GM20000 (cell line): ENCODE measurements at regions not wholly inside any gene's neighbourhood (a gene's known extent, or its start where the extent isn't known, plus 50 kb on each side); places are given as distances from the start of the nearest gene placed in this dataset.

Experiments
- DNase-seq: peaks from one replicate; pipeline ENCODE4 v3.0.0; 2012; ENCODE audit warnings: low spot score
- TF ChIP-seq, protein P1 (sequence below): IDR thresholded peaks from 2 replicates; pipeline ENCODE4 v1.5.1; 2012; ENCODE audit warnings: mild to moderate bottlenecking, control low read depth; ENCODE audit errors: extremely low read depth, missing control alignments

DNA sequence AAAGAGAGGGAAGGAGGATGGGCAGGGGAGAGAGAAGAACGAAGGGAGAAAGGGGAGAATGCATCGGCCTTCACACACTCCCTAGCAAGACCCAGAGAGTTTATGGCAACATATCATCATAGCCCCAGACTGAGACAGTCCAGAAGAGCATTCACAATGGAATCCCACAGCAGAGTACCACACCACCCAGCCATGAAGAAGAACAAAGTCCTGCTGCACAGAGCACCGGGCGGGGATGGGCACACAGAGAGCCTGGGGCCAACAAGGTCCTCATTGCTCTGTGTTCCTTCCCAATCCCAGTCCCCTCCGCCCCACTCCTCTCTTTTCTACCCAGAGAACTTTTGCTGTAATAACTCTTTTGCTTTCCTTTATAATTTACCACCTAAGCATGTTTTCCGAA is 118.1 kb upstream of the TMPRSS2 start:
- no peak for DNase-seq
- TF ChIP-seq, protein P1, sequence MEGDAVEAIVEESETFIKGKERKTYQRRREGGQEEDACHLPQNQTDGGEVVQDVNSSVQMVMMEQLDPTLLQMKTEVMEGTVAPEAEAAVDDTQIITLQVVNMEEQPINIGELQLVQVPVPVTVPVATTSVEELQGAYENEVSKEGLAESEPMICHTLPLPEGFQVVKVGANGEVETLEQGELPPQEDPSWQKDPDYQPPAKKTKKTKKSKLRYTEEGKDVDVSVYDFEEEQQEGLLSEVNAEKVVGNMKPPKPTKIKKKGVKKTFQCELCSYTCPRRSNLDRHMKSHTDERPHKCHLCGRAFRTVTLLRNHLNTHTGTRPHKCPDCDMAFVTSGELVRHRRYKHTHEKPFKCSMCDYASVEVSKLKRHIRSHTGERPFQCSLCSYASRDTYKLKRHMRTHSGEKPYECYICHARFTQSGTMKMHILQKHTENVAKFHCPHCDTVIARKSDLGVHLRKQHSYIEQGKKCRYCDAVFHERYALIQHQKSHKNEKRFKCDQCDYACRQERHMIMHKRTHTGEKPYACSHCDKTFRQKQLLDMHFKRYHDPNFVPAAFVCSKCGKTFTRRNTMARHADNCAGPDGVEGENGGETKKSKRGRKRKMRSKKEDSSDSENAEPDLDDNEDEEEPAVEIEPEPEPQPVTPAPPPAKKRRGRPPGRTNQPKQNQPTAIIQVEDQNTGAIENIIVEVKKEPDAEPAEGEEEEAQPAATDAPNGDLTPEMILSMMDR = no peak

DNA sequence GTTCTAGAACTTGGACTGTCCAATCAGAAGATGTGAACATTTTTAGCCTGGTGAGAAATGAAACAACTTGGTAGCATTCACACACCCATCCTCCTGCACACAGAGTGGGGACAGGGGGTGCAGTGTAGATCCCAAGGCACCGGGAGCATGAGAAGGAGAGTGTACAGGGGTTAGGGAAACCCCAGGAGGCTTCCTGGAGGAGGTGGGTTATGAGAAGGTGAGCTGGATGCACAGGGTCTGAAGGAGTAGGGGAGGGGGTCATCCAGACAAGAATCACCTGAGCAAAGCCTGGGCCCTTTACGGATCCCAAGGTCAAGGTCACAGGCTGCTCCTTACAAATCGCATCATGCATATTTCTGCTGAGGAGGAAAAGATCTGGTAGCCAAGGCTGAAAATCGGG is 117.5 kb upstream of the TMPRSS2 start:
- no peak for DNase-seq
- TF ChIP-seq, protein P1 = no peak

DNA sequence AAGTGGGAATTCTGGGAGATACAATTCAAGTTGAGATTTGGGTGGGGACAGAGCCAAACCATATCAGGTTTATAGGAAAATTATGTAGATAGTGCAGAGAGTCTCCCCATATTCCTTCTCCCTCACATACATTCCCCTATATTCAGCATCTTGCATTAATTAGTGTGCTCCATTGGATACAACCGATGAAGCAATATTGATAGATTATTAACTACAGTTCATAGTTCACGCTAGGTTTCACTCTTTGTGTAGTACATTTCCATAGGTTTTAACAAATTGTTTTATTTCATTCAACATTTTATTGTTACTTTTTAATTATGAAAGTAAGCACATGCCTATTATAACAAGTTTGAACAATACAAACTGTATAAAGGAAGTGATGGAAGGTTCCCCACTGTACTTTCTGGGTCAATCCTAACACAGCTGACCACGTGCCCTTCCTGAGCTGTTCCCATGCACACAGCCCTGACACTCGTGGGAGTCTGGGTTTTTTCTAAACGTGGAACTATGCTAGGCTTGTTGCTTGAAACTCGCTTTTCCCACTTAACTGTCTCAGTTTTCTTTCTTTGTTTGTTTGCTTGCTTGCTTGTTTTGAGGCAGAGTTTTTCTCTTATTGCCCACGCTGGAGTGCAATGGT is 116.8 kb upstream of the TMPRSS2 start:
- no peak for DNase-seq
- TF ChIP-seq, protein P1 = no peak

DNA sequence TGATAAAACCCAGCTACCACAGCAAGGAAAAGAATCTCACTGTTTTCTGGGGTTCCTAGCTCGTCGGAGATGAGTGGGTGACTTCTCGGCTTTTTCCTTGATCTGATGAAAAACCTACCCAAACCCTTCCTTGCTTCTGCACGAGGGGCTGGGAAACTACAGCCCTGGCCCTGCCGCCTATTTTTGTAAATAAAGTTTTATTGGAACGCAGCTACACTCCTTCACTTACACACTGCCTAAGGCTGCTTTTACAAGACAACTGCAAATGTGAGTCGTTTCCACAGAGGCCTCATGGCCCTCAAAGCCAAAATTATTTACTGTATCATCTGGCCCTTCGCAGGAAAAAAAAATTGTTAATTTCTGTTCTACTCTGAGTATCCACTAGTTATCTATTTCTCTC is 116.0 kb upstream of the TMPRSS2 start:
- no peak for DNase-seq
- TF ChIP-seq, protein P1 = no peak

DNA sequence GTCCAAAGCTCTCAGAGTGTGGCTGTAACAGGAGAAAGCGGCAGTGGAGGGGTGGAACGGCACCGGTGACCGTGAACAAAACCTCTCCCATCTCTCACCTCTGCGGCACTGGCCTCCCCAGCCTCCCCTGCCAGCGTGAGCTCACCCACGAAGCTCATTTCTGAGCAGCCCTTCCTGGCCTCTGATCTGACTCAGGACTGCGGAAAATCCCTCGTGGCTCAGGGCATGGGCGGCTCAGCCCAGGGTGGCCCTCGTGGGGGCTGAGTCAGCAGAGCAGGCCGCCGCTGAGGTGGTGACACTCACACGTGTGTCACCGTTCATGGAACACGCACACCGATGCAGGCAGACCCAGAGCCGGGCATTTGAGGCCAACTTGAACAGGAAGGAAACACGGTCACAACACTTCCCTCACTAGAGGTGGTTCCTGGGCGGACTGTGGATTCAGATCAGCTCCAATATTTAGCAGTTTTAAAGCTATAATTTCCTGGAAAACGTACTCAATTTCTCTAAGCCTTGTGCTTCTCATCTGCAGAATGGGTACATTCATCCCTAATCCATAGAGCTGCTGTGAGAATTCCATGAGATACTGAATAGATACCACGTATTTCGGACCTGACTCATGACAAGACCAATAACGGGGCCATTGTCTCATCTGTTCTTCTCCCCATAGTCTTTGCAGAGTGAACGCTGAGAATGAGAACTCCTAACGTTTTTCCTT is 115.0 kb upstream of the TMPRSS2 start:
- DNase-seq = no peak
- TF ChIP-seq, protein P1 = no peak

DNA sequence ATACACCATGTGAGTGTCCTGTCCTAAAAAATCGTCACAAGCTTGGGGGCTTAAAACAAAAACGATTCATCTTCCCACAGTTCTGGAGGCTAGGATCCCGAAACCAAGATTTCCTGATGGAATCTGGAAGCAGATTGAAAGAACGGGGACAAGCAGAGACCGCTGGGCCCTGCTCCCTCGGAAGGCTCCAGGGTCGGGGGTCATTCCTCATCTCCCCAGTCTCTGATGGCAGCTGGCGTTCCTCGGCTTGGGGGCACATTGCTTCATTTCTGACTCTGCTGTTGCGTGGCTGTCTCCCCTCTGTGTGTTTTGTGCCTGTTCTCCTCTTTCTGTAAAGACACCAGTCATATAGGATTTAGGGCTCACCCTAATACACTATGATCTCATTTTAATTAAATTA is 114.2 kb upstream of the TMPRSS2 start:
- DNase-seq = no peak
- TF ChIP-seq, protein P1 = no peak

DNA sequence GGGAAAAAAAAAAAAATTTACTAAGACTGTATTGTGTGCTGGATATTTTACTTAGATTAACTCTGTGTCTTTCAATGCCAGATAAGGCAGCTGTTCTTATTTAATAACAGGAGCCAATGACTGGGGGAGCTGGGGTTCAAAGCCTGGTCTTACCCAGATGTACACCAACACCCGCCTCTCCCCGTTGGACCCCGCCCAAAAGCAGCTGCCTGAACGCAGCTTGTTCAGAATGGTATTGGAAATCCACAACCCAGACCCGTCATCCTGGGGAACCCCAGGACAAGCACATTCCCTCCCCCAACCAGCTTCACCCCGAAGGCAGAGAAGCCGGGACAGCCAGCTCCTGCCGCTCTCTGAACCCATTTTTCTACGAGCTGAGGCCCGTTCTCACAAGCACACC is 113.6 kb upstream of the TMPRSS2 start:
- TF ChIP-seq, protein P1 = no peak
- no peak for DNase-seq
